Caco-2 (cell line): ENCODE measurements at regions not wholly inside any gene's neighbourhood (a gene's known extent, or its start where the extent isn't known, plus 50 kb on each side); places are given as distances from the start of the nearest gene placed in this dataset.

Experiments used
- BruUV-seq: library from RNA; stranded (reverse); fragments of 400-500 nt; replicated peaks from 2 replicates; lab custom pipeline; 2021; lab: Mats Ljungman, UMichigan
- CTCF ChIA-PET: fragments of 300-600 bp; sonication (Branson Sonifier 250); formaldehyde crosslinking; loops from one replicate; lab custom pipeline; 2022; ENCODE audit warnings: antibody characterized with exemption; lab: Charles Lee
- POLR2A ChIA-PET: fragments of 300-600 bp; sonication (Branson Sonifier 250); formaldehyde crosslinking; loops from one replicate; lab custom pipeline; 2022; ENCODE audit warnings: antibody characterized with exemption; lab: Charles Lee
- DNase-seq, 2 experiments: peaks; one replicate each; pipeline versions ENCODE4 v3.0.0 to v3.0.0-alpha.2; 2020 to 2022
- H3K27me3 ChIP-seq: replicated peaks from 2 replicates; pipeline ENCODE4 v1.6.0; 2011; ENCODE audit warnings: low read length; ENCODE audit not compliant: control insufficient read depth, insufficient read depth
- H3K36me3 ChIP-seq: 2 replicates; pipeline ENCODE4 v1.5.1; 2011; ENCODE audit warnings: low read length; ENCODE audit not compliant: control insufficient read depth, insufficient read depth
- H3K4me1 ChIP-seq: fragments of 250-450 bp; sonication (Bioruptor Pico); 2 replicates; pipeline ENCODE4 v1.5.1; 2020; ENCODE audit warnings: mild to moderate bottlenecking
- H3K4me3 ChIP-seq: 2 replicates; pipeline ENCODE4 v1.5.1; 2011; ENCODE audit warnings: low read depth, mild to moderate bottlenecking, control low read depth, low read length
- H3K9me3 ChIP-seq: fragments of 250-450 bp; sonication (Bioruptor Pico); 2 replicates; pipeline ENCODE4 v1.5.1; 2020; ENCODE audit warnings: mild to moderate bottlenecking, moderate library complexity
- H3K27ac Mint-ChIP-seq: one replicate; pipeline ENCODE4 v1.8.0; 2022; ENCODE audit warnings: mixed read lengths; ENCODE audit not compliant: unreplicated experiment
- H3K27me3 Mint-ChIP-seq: one replicate; pipeline ENCODE4 v1.8.0; 2022; ENCODE audit warnings: mixed read lengths; ENCODE audit not compliant: insufficient read depth, unreplicated experiment
- H3K36me3 Mint-ChIP-seq: one replicate; pipeline ENCODE4 v1.8.0; 2022; ENCODE audit warnings: mild to moderate bottlenecking, mixed read lengths; ENCODE audit not compliant: insufficient read depth, unreplicated experiment
- H3K4me1 Mint-ChIP-seq: one replicate; pipeline ENCODE4 v1.8.0; 2022; ENCODE audit warnings: low read depth, mixed read lengths; ENCODE audit not compliant: unreplicated experiment
- H3K4me3 Mint-ChIP-seq: one replicate; pipeline ENCODE4 v1.8.0; 2022; ENCODE audit warnings: mild to moderate bottlenecking, moderate library complexity, mixed read lengths; ENCODE audit not compliant: unreplicated experiment
- H3K9me3 Mint-ChIP-seq: one replicate; pipeline ENCODE4 v1.8.0; 2022; ENCODE audit warnings: mixed read lengths; ENCODE audit not compliant: unreplicated experiment
- intact Hi-C: fragments of 100-400 bp; cut with micrococcal nuclease; formaldehyde crosslinking; loops from one replicate; pipeline ENCODE4 v1.10.0; 2022; ENCODE audit not compliant: unreplicated experiment
- TF ChIP-seq, protein P1 (sequence below), 2 experiments: fragments of 200-600 bp in 1 of 2; IDR thresholded peaks; 1 replicate in 1 of 2; 2 replicates in 1 of 2; pipeline versions ENCODE4 v1.5.1 to v1.8.0; 2011 to 2022; ENCODE audit warnings: antibody characterized with exemption in 1 of 2, control low read depth in 1 of 2, inconsistent platforms in 1 of 2, low read depth in 1 of 2, low read length in 1 of 2, mild to moderate bottlenecking in 1 of 2, moderate library complexity in 1 of 2; ENCODE audit not compliant: insufficient read depth in 1 of 2, severe bottlenecking in 1 of 2, unreplicated experiment in 1 of 2

DNA sequence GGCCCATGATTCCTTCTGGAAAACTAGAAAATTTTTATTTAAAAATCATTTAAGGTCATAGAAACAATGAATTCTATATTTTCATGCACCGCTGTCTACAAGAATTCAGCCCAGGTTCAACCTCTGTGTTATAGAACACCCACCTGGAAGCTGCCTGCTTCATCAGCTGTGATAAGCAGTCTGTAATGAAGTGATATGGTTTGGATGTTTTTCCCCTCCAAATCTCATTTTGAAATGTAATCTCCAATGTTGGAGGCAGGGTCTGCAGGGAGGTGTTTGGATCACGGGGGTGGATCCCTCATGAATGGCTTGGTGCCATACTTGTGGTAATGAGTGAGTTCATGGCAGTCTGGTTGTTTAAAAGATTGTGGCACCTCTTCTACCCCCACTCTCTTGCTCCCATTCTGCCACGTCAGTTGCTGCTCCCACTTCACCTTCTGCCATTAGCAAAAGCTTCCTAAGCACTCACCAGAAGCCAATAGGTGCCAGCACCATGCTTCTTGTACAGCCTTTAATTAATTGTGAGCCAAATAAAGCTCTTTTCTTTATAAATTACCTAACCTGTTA lies 55.6 kb downstream of the MRPL32 start:
- no peaks in the 10 kb centered on the region; the same call in none of the 2 replicates for H3K27me3 ChIP-seq
- no peak for DNase-seq
- H3K36me3 ChIP-seq = no peaks in the 10 kb centered on the region
- intact Hi-C loops = no loop called here
- H3K4me1 ChIP-seq = no peaks in the 10 kb centered on the region
- ChIA-PET POLR2A (no interaction called here), CTCF (no interaction called here)
- TF ChIP-seq, protein P1, sequence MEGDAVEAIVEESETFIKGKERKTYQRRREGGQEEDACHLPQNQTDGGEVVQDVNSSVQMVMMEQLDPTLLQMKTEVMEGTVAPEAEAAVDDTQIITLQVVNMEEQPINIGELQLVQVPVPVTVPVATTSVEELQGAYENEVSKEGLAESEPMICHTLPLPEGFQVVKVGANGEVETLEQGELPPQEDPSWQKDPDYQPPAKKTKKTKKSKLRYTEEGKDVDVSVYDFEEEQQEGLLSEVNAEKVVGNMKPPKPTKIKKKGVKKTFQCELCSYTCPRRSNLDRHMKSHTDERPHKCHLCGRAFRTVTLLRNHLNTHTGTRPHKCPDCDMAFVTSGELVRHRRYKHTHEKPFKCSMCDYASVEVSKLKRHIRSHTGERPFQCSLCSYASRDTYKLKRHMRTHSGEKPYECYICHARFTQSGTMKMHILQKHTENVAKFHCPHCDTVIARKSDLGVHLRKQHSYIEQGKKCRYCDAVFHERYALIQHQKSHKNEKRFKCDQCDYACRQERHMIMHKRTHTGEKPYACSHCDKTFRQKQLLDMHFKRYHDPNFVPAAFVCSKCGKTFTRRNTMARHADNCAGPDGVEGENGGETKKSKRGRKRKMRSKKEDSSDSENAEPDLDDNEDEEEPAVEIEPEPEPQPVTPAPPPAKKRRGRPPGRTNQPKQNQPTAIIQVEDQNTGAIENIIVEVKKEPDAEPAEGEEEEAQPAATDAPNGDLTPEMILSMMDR (IDR thresholded peaks at IDR 0.05; ENCODE audit: insufficient read depth in 1 of 2, low read depth in 1 of 2, low read length in 1 of 2, severe bottlenecking in 1 of 2, unreplicated experiment in 1 of 2) = no peak
- no peaks in the 10 kb centered on the region for H3K9me3 ChIP-seq
- H3K27ac Mint-ChIP-seq = no peak overlapping the region
- H3K27me3 Mint-ChIP-seq = peaks cover 31% of the 10 kb centered on the region
- H3K4me3 Mint-ChIP-seq = no peak overlapping the region
- no peaks in the 10 kb centered on the region for H3K36me3 Mint-ChIP-seq
- no peaks in the 10 kb centered on the region for H3K4me1 Mint-ChIP-seq
- H3K9me3 Mint-ChIP-seq = peaks cover 19% of the 10 kb centered on the region
- BruUV-seq = no TSS peak
- no peak overlapping the region for H3K4me3 ChIP-seq

DNA sequence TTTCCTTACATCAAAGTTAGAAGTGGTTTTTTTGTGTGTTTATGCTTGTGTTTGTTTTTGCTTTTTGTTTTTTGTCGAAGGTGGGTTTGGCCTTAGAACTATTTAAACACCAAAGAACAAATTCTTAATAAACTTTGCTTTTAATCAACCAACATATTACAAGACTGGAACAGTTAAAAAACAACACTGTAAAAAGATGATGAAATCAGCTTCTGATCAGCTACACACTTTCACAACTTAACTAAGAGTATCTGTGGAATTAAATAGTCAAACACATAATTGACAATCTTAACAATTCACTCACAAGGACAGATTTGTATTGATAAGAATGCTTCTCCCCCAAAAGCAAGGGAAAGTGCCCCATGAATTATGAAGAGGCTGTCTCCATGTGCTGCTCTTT lies 58.8 kb downstream of the MRPL32 start:
- TF ChIP-seq, protein P1 (IDR thresholded peaks at IDR 0.05; ENCODE audit: insufficient read depth in 1 of 2, low read depth in 1 of 2, low read length in 1 of 2, severe bottlenecking in 1 of 2, unreplicated experiment in 1 of 2) = no peak
- Mint-ChIP-seq H3K27me3 (peaks cover 39% of the 10 kb centered on the region), H3K9me3 (no peaks in the 10 kb centered on the region), H3K27ac (no peak overlapping the region), H3K36me3 (peaks cover 6% of the 10 kb centered on the region), H3K4me3 (no peak overlapping the region), H3K4me1 (no peaks in the 10 kb centered on the region)
- no peaks in the 10 kb centered on the region for H3K36me3 ChIP-seq
- intact Hi-C loops = no loop called here
- ChIA-PET CTCF (no interaction called here), POLR2A (no interaction called here)
- no TSS peak for BruUV-seq
- no peaks in the 10 kb centered on the region; the same call in none of the 2 replicates for H3K27me3 ChIP-seq
- no peak for DNase-seq
- H3K4me3 ChIP-seq = no peak overlapping the region
- H3K9me3 ChIP-seq = no peaks in the 10 kb centered on the region
- no peaks in the 10 kb centered on the region for H3K4me1 ChIP-seq

DNA sequence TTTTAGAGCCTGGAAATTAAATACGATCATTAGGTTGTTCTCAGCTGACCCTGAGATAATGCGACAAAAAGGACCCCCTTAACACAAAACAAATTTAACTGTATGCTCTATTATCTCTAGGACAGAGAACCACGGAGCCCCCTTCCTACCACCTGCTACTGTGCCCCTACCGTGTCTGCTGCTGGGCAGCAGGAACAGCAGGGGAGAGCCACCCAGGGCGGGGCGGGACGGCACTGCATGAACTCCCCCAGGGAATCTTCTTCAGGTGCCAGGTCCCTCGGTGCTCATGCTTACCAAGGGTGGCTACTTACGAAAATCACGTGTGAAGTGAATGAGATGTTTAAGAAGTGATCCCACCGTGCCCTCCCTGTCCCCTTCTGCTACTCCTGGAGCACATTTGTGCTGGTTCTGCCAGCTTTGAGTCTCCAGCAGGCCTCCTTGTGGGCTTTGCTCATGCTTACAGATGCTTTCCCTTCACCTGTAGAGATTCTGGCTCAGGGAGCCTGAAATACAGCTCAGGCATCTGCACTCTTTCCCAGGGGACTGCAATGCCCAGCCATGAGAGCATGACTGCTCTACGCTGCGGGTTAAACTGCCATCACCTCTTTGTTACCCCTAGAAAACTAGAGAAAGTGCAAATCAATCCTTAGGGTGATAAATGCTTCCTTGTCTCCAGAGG lies 59.9 kb downstream of the MRPL32 start:
- POLR2A ChIA-PET = no interaction called here

More for the DNA sequence above, 59.9 kb downstream of the MRPL32 start:
- Mint-ChIP-seq H3K4me1 (no peaks in the 10 kb centered on the region), H3K36me3 (peaks cover 6% of the 10 kb centered on the region), H3K27ac (no peak overlapping the region), H3K9me3 (no peaks in the 10 kb centered on the region), H3K27me3 (peaks cover 33% of the 10 kb centered on the region), H3K4me3 (no peak overlapping the region)
- TF ChIP-seq, protein P1 (IDR thresholded peaks at IDR 0.05; ENCODE audit: insufficient read depth in 1 of 2, low read depth in 1 of 2, low read length in 1 of 2, severe bottlenecking in 1 of 2, unreplicated experiment in 1 of 2) = no peak
- DNase-seq = peak in 1 of 2 experiments; percentile 3
- CTCF ChIA-PET = no interaction called here
- intact Hi-C loops = no loop called here
- no peaks in the 10 kb centered on the region for H3K36me3 ChIP-seq
- no peak overlapping the region for H3K4me3 ChIP-seq
- BruUV-seq = no TSS peak
- no peaks in the 10 kb centered on the region for H3K9me3 ChIP-seq
- no peaks in the 10 kb centered on the region for H3K4me1 ChIP-seq
- no peaks in the 10 kb centered on the region; the same call in none of the 2 replicates for H3K27me3 ChIP-seq
